ENCODE measurements at regions not wholly inside any gene's neighbourhood (a gene's known extent, or its start where the extent isn't known, plus 50 kb on each side); places are given as distances from the start of the nearest gene placed in this dataset.

DNA sequence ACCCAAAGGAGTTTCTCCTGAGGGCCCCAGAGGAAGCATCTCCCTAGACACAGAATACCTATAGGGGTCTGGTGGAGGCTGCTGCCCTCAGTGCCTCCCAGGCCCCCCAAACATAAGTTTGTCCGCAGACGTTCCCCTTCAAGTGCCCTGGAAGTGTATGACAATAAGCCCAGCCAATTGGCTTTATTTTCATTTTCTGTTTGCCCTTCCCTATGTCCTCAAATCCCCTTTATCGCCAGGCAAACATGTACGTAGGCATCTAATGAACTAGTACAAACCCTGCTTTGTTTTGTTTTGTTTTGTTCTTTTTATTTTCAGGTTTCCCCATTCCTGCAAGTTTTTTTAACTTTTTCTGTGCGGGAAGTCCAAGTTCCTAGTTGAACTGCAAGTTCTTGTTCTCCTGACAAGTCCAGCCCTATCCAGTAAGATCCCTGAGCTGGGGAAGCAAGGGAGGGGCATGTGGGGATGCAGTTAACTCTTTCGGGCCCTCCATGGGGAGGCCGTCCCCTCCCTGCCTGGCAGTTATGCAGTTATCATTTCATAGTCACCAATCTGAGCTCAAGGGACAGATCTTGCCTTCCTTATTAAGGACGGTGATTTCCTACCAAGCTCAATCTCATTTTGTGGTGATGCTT lies 141.9 kb downstream of the KCNA5 start:
- CTCF ChIA-PET (ENCODE audit: unreplicated experiment) = no interaction called here
- TF ChIP-seq EZH2phosphoT487 (IDR thresholded peaks at IDR 0.05; ENCODE audit: borderline replicate concordance, low read depth, low read length) = no peak
- TF ChIP-seq, protein P1, sequence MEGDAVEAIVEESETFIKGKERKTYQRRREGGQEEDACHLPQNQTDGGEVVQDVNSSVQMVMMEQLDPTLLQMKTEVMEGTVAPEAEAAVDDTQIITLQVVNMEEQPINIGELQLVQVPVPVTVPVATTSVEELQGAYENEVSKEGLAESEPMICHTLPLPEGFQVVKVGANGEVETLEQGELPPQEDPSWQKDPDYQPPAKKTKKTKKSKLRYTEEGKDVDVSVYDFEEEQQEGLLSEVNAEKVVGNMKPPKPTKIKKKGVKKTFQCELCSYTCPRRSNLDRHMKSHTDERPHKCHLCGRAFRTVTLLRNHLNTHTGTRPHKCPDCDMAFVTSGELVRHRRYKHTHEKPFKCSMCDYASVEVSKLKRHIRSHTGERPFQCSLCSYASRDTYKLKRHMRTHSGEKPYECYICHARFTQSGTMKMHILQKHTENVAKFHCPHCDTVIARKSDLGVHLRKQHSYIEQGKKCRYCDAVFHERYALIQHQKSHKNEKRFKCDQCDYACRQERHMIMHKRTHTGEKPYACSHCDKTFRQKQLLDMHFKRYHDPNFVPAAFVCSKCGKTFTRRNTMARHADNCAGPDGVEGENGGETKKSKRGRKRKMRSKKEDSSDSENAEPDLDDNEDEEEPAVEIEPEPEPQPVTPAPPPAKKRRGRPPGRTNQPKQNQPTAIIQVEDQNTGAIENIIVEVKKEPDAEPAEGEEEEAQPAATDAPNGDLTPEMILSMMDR (conservative IDR thresholded peaks at IDR 0.05; ENCODE audit: low read length) = no peak
- BruUV-seq (replicated peaks) = no TSS peak
- Histone ChIP-seq H3K36me3 (ENCODE audit: insufficient read depth, low read length) (no peaks in the 10 kb centered on the region), H3K4me2 (ENCODE audit: low read length) (no peak overlapping the region), H3K4me3 (ENCODE audit: low read depth, low read length, poor library complexity, severe bottlenecking) (no peak overlapping the region), H3K4me1 (ENCODE audit: insufficient read depth, low read length, poor library complexity, severe bottlenecking) (no peaks in the 10 kb centered on the region), H3K27ac (ENCODE audit: low read depth, low read length, poor library complexity, severe bottlenecking) (no peak overlapping the region), H3K9me3 (ENCODE audit: low read length) (no peaks in the 10 kb centered on the region), H3K9me2 (ENCODE audit: insufficient read depth, low read length) (no peaks in the 10 kb centered on the region), H3K79me2 (ENCODE audit: insufficient read depth, low read depth, low read length) (no peaks in the 10 kb centered on the region), H4K20me1 (ENCODE audit: insufficient read depth, low read length) (no peaks in the 10 kb centered on the region), H2AFZ (ENCODE audit: low read length) (no peak overlapping the region)
- POLR2A ChIA-PET = no interaction called here
- intact Hi-C loops (cut with micrococcal nuclease; ENCODE audit: unreplicated experiment) = no loop called here
- no peak for DNase-seq (ENCODE audit: low spot score)

DNA sequence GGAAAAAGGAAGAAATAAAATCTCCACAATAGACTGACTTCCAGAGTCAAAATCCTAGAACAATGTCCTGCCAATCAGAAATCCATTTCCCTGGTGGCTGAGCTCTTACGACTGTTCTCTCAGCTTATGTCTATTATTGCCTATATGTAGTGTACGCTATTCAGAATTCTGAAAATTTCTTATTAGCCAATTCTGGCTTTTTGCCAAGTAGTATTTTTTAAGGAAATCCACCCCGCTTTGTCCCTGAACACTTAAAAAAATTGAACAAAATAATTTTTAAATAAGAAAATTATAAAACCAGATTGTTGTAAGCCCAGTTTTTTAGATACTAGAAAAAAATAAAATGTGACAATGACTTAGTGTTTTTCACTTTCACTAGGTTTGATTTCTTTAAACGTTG lies 143.0 kb downstream of the KCNA5 start:
- no peak for TF ChIP-seq EZH2phosphoT487 (IDR thresholded peaks at IDR 0.05; ENCODE audit: borderline replicate concordance, low read depth, low read length)
- TF ChIP-seq, protein P1 (conservative IDR thresholded peaks at IDR 0.05; ENCODE audit: low read length) = no peak
- Histone ChIP-seq H3K9me3 (ENCODE audit: low read length) (no peaks in the 10 kb centered on the region), H3K4me1 (ENCODE audit: insufficient read depth, low read length, poor library complexity, severe bottlenecking) (no peaks in the 10 kb centered on the region), H3K4me2 (ENCODE audit: low read length) (no peak overlapping the region), H4K20me1 (ENCODE audit: insufficient read depth, low read length) (no peaks in the 10 kb centered on the region), H2AFZ (ENCODE audit: low read length) (no peak overlapping the region), H3K9me2 (ENCODE audit: insufficient read depth, low read length) (no peaks in the 10 kb centered on the region), H3K36me3 (ENCODE audit: insufficient read depth, low read length) (no peaks in the 10 kb centered on the region), H3K27ac (ENCODE audit: low read depth, low read length, poor library complexity, severe bottlenecking) (no peak overlapping the region), H3K4me3 (ENCODE audit: low read depth, low read length, poor library complexity, severe bottlenecking) (no peak overlapping the region), H3K79me2 (ENCODE audit: insufficient read depth, low read depth, low read length) (no peaks in the 10 kb centered on the region)
- ChIA-PET POLR2A (no interaction called here), CTCF (ENCODE audit: unreplicated experiment) (no interaction called here)
- DNase-seq (ENCODE audit: low spot score) = no peak
- intact Hi-C loops (cut with micrococcal nuclease; ENCODE audit: unreplicated experiment) = no loop called here
- no TSS peak for BruUV-seq (replicated peaks)

DNA sequence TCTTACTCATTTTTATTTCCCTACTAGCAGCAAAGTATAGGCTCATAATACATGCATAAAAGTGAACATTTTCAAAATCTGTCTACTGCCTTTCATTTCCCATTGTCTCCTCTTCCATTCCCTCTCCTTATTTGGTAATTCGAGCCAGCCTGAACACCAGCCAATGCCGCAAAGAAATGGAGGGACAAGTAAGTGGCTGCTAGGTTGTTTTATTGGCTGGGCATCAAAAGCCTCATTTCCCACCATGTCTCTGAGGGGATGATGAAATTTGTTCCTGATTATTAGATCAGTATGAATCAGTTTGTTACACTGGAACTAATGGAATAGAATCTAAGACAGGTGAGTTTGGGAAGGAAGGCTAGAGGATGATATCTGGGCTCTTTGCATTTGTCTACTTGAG lies 143.5 kb downstream of the KCNA5 start:
- no peak overlapping the region for H2AFZ ChIP-seq (ENCODE audit: low read length)
- no peak for TF ChIP-seq EZH2phosphoT487 (IDR thresholded peaks at IDR 0.05; ENCODE audit: borderline replicate concordance, low read depth, low read length)
- TF ChIP-seq, protein P1 (conservative IDR thresholded peaks at IDR 0.05; ENCODE audit: low read length) = no peak
- no peaks in the 10 kb centered on the region for H3K79me2 ChIP-seq (ENCODE audit: insufficient read depth, low read depth, low read length)
- no peak overlapping the region for H3K27ac ChIP-seq (ENCODE audit: low read depth, low read length, poor library complexity, severe bottlenecking)
- H3K4me3 ChIP-seq (ENCODE audit: low read depth, low read length, poor library complexity, severe bottlenecking) = no peak overlapping the region
- no peak for DNase-seq (ENCODE audit: low spot score)
- no TSS peak for BruUV-seq (replicated peaks)
- ChIA-PET CTCF (ENCODE audit: unreplicated experiment) (no interaction called here), POLR2A (no interaction called here)
- no peaks in the 10 kb centered on the region for H3K4me1 ChIP-seq (ENCODE audit: insufficient read depth, low read length, poor library complexity, severe bottlenecking)
- no peaks in the 10 kb centered on the region for H3K9me3 ChIP-seq (ENCODE audit: low read length)
- H3K9me2 ChIP-seq (ENCODE audit: insufficient read depth, low read length) = no peaks in the 10 kb centered on the region
- H3K36me3 ChIP-seq (ENCODE audit: insufficient read depth, low read length) = no peaks in the 10 kb centered on the region
- H4K20me1 ChIP-seq (ENCODE audit: insufficient read depth, low read length) = no peaks in the 10 kb centered on the region
- no peak overlapping the region for H3K4me2 ChIP-seq (ENCODE audit: low read length)
- intact Hi-C loops (cut with micrococcal nuclease; ENCODE audit: unreplicated experiment) = no loop called here

Data from OCI-LY7 (cell line).